ENCODE measurements at regions not wholly inside any gene's neighbourhood (a gene's known extent, or its start where the extent isn't known, plus 50 kb on each side); places are given as distances from the start of the nearest gene placed in this dataset.

DNA sequence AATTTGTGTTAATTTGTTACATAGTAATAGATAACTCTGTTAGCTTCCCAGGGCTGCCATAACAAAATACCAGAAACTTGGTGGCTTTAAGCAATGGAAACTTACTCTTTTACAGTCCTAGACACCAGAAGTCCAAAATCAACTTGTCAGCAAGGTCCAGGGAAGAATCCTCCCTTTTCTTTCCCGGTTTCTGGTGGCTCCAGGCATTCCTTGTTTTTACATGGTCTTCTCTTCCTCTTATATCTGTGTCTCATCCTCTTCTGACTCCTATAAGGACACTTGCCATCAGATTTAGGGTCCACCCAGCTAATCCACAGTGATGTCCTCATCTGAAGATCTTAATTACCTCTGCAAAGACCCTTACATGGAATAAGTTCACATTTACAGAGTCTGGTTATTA is 95.6 kb downstream of the DDX1 start:
- TF ChIP-seq, protein P1, sequence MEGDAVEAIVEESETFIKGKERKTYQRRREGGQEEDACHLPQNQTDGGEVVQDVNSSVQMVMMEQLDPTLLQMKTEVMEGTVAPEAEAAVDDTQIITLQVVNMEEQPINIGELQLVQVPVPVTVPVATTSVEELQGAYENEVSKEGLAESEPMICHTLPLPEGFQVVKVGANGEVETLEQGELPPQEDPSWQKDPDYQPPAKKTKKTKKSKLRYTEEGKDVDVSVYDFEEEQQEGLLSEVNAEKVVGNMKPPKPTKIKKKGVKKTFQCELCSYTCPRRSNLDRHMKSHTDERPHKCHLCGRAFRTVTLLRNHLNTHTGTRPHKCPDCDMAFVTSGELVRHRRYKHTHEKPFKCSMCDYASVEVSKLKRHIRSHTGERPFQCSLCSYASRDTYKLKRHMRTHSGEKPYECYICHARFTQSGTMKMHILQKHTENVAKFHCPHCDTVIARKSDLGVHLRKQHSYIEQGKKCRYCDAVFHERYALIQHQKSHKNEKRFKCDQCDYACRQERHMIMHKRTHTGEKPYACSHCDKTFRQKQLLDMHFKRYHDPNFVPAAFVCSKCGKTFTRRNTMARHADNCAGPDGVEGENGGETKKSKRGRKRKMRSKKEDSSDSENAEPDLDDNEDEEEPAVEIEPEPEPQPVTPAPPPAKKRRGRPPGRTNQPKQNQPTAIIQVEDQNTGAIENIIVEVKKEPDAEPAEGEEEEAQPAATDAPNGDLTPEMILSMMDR (IDR thresholded peaks at IDR 0.05), result no peak
- no peak for TF ChIP-seq POLR2AphosphoS5 (IDR thresholded peaks at IDR 0.05)
